T-helper 2 cell treated with Interferon-gamma antibody and Interleukin-4, amounts not matched to agents 5 μg/mL and 100 μg/mL, for 36 hours (primary cell): ENCODE measurements at regions not wholly inside any gene's neighbourhood (a gene's known extent, or its start where the extent isn't known, plus 50 kb on each side); places are given as distances from the start of the nearest gene placed in this dataset.

Source experiments
- DNase-seq: peaks from one replicate; pipeline ENCODE4 v3.0.0; 2021; ENCODE audit warnings: low spot score
- H3K27ac Mint-ChIP-seq: one replicate; pipeline ENCODE4 v1.8.0; 2021; ENCODE audit warnings: mild to moderate bottlenecking, mixed read lengths
- H3K27me3 Mint-ChIP-seq: one replicate; pipeline ENCODE4 v1.8.0; 2021; ENCODE audit warnings: low read depth, mixed read lengths
- H3K36me3 Mint-ChIP-seq: one replicate; pipeline ENCODE4 v1.8.0; 2021; ENCODE audit warnings: low read depth, mixed read lengths
- H3K4me1 Mint-ChIP-seq: one replicate; pipeline ENCODE4 v1.8.0; 2021; ENCODE audit warnings: low read depth, mixed read lengths
- H3K4me3 Mint-ChIP-seq: one replicate; pipeline ENCODE4 v1.8.0; 2022; ENCODE audit warnings: mild to moderate bottlenecking, moderate library complexity, mixed read lengths
- H3K9me3 Mint-ChIP-seq: one replicate; pipeline ENCODE4 v1.8.0; 2021; ENCODE audit warnings: mixed read lengths

DNA sequence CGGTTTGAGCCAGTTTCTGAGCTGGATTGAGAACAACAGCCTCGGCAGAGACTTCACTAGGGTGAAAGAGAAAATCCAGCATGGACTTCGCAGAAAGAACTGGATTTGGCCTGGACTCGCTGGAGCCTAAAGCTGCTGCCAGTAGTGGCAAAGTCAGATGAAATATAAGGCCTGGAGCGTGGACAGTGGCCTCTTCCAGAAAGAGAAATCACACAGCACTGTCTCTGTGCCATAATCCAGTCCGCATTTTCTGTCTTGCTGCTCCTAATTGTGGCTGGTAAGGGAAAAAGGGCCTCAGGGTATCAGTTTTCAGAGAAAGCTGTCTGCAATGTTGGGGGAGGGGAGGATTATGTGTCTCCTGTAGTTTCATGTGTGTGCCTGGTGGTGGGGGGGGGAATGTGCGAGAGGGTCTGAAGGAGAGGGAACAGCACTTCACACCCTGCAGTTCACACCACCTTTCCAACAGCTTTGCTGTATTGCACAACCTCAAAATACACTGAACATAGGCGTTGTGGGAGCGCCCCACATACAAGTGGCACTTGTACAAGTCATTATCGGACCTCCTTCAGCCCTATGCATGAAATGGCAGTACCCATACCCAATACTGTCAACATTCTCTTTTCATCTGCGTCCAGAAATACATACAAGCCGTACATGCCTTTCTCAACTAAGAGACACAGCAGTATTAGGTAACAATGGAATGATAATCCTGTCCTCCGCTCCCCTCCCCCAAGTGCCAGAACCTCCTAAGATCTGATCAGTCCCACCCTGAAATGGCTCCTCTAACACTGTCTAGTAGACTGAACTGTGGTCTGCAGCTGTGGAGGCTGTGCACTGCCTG is 107.5 kb upstream of the ATF7IP start:
- peak; percentile 88 for DNase-seq
- peak overlapping the region; percentile 60 for H3K4me3 Mint-ChIP-seq
- peaks cover 33% of the 10 kb centered on the region for H3K9me3 Mint-ChIP-seq
- H3K27ac Mint-ChIP-seq = peak overlapping the region; percentile 99
- H3K27me3 Mint-ChIP-seq = no peaks in the 10 kb centered on the region
- H3K36me3 Mint-ChIP-seq = peaks cover 30% of the 10 kb centered on the region
- H3K4me1 Mint-ChIP-seq = peaks cover 61% of the 10 kb centered on the region

DNA sequence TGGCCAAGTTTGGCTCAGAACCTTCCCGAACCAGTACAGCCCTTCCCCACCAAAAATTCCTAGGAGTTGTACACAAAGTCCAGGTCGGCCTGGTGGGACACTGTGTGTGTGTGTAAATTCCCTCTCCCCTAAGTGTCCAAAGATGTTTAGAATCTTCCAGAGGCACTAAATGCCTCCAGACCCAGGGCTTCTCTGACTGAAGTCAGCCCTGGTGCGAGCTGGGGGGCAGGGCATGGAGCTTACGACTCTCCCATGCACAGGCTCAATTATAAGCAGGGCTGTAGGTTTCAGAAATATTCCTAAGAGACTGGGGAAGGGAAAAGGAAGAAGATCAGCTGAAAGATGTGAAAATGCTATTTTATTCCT is 106.9 kb upstream of the ATF7IP start:
- peak overlapping the region; percentile 60 for H3K4me3 Mint-ChIP-seq
- H3K27me3 Mint-ChIP-seq = no peaks in the 10 kb centered on the region
- peaks cover 33% of the 10 kb centered on the region for H3K9me3 Mint-ChIP-seq
- peaks cover 30% of the 10 kb centered on the region for H3K36me3 Mint-ChIP-seq
- H3K4me1 Mint-ChIP-seq = peaks cover 60% of the 10 kb centered on the region
- peak overlapping the region; percentile 99 for H3K27ac Mint-ChIP-seq
- DNase-seq = no peak

DNA sequence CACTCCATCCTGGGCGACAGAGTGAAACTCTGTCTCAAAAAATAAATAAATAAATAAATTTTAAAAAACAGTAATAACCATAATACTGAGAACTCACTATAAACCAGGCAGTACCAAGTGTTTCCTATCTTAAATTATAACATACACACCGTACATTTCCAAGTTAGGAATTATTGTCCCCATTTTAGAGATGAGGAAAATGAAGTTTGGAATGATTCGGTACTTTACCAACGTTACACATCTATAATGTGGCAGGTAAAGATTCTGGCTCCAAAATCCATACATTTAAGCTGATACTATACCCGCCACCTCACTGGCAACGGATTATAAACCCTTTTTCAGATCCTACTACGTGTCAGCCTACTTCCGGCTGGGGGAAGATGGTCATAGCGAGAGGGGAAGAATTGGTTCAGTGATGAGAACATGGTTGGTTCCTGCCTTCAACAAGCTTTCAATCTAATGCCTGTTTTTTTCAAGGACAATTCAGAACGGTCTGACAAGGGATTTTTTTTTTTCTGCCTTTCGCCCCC is 105.9 kb upstream of the ATF7IP start:
- peak overlapping the region; percentile 52 for H3K27ac Mint-ChIP-seq
- H3K4me1 Mint-ChIP-seq = peaks cover 65% of the 10 kb centered on the region

GRCh38 chr12:14260011-14260993 is 105.2 kb upstream of the ATF7IP start:
- H3K27ac Mint-ChIP-seq = peak overlapping the region; percentile 52
- peaks cover 36% of the 10 kb centered on the region for H3K9me3 Mint-ChIP-seq
- H3K4me1 Mint-ChIP-seq = peaks cover 57% of the 10 kb centered on the region
- peaks cover 25% of the 10 kb centered on the region for H3K36me3 Mint-ChIP-seq
- DNase-seq = no peak
- H3K27me3 Mint-ChIP-seq = no peaks in the 10 kb centered on the region
- H3K4me3 Mint-ChIP-seq = no peak overlapping the region

More for the DNA sequence above, 105.9 kb upstream of the ATF7IP start:
- DNase-seq = no peak
- H3K4me3 Mint-ChIP-seq = no peak overlapping the region
- peaks cover 30% of the 10 kb centered on the region for H3K36me3 Mint-ChIP-seq
- H3K27me3 Mint-ChIP-seq = no peaks in the 10 kb centered on the region
- H3K9me3 Mint-ChIP-seq = peaks cover 41% of the 10 kb centered on the region

GRCh38 chr12:14261096-14261495 is 104.4 kb upstream of the ATF7IP start:
- Mint-ChIP-seq H3K4me1 (peaks cover 49% of the 10 kb centered on the region), H3K36me3 (peaks cover 22% of the 10 kb centered on the region), H3K27me3 (no peaks in the 10 kb centered on the region), H3K27ac (peak overlapping the region; percentile 52), H3K9me3 (peaks cover 36% of the 10 kb centered on the region), H3K4me3 (no peak overlapping the region)
- no peak for DNase-seq

GRCh38 chr12:14261861-14262260 is 103.6 kb upstream of the ATF7IP start:
- Mint-ChIP-seq H3K27ac (no peak overlapping the region), H3K4me1 (peaks cover 42% of the 10 kb centered on the region), H3K9me3 (peaks cover 36% of the 10 kb centered on the region), H3K36me3 (peaks cover 22% of the 10 kb centered on the region), H3K27me3 (no peaks in the 10 kb centered on the region), H3K4me3 (no peak overlapping the region)
- DNase-seq = no peak

DNA sequence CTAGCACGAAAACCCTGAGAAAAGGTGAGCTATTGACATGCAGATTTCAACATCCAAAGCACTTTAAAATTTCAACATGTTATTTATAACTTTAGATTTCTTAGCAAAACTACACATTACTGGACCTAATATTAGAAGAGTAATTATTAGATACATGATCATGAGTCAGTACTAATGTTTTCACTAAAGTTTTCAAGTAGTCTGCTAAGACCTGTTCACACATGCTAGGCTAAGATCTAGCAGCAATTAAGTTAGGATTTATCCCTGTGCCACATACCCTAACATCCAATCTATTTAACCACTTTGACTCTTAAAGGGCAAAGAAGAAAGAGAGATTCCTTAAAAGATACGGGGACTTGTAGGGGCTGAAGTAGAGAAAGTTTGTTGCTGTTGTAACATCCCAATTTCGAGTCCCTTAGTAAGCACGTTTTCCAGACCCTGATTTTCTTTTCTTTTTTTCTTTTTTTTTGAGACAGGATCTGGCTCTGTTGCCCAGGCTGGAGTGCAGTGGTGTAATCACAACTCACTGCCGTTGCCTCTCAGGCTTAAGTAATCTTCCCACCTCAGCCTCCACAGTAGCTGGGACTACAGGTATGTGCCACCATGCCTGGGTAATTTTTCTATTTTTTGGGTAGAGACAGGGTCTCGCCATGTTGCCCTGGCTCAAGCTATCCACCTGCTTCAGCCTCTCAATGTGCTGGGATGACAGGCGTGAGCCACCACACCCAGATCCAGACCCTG is 102.5 kb upstream of the ATF7IP start:
- no peak for DNase-seq
- Mint-ChIP-seq H3K27ac (no peak overlapping the region), H3K36me3 (peaks cover 17% of the 10 kb centered on the region), H3K9me3 (peaks cover 28% of the 10 kb centered on the region), H3K27me3 (no peaks in the 10 kb centered on the region), H3K4me1 (peaks cover 31% of the 10 kb centered on the region), H3K4me3 (no peak overlapping the region)

DNA sequence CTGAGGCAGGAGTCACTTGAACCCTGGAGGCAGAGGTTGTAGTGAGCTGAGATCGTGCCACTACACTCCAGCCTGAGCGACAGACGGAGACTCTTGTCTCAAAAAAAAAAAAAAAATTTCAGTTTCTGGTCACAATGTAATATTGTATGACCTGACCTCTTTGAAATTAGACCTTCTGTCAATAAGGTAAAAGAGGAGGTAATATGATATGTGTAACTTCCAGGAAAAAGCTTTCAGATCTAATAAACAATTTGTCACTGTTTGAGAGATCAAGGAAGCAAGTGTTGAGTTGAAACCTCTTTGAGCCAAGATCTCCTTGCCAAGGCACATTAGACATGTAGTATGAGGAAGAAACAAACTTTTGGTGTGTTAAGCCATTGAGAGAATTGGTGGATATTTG is 101.7 kb upstream of the ATF7IP start:
- Mint-ChIP-seq H3K27ac (peak overlapping the region; percentile 68), H3K36me3 (peaks cover 11% of the 10 kb centered on the region), H3K9me3 (peaks cover 20% of the 10 kb centered on the region), H3K27me3 (no peaks in the 10 kb centered on the region), H3K4me1 (peaks cover 23% of the 10 kb centered on the region), H3K4me3 (no peak overlapping the region)
- no peak for DNase-seq

DNA sequence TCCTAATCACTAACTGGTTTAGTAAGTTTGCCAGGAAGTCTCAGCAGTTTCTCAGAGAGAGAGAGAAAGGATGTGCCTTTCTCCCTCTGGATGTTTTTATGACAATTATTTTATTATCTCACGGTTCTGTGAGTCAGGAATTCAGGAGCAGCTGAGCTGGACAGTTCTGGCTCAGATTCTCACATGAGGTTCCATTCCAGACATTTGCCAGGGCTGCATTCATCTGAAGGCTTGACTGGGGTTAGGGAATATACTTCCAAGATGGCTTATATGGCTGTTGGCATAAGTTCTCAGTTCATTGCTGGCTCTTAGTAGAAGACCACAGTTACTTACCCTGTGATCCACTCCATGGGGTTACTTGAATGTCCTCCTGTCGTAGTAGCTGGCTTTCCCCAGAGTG is 101.2 kb upstream of the ATF7IP start:
- no peak overlapping the region for H3K27ac Mint-ChIP-seq
- H3K4me3 Mint-ChIP-seq = no peak overlapping the region
- peaks cover 18% of the 10 kb centered on the region for H3K9me3 Mint-ChIP-seq
- H3K4me1 Mint-ChIP-seq = peaks cover 22% of the 10 kb centered on the region
- DNase-seq = no peak
- peaks cover 9% of the 10 kb centered on the region for H3K36me3 Mint-ChIP-seq
- no peaks in the 10 kb centered on the region for H3K27me3 Mint-ChIP-seq

DNA sequence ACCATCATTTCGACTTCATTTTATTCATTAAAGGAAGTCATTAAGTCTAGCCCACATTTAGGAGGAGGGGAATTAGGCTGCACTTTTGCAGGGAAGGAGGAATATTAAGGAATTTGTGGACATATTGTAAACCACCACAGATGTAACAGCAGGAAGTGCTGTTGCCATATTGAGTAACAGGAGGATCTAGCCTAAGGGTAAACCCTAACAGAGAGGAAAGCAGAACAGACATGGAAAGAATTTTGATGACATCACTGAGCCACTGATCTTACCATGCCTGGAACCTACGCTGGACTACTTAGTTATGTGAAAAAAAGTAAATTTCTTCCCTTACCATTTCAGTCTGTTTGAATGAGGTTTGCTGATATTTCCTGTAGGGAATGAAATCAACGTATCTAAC is 100.7 kb upstream of the ATF7IP start:
- Mint-ChIP-seq H3K4me1 (peaks cover 20% of the 10 kb centered on the region), H3K4me3 (no peak overlapping the region), H3K36me3 (peaks cover 9% of the 10 kb centered on the region), H3K9me3 (peaks cover 21% of the 10 kb centered on the region), H3K27ac (no peak overlapping the region), H3K27me3 (no peaks in the 10 kb centered on the region)
- no peak for DNase-seq

DNA sequence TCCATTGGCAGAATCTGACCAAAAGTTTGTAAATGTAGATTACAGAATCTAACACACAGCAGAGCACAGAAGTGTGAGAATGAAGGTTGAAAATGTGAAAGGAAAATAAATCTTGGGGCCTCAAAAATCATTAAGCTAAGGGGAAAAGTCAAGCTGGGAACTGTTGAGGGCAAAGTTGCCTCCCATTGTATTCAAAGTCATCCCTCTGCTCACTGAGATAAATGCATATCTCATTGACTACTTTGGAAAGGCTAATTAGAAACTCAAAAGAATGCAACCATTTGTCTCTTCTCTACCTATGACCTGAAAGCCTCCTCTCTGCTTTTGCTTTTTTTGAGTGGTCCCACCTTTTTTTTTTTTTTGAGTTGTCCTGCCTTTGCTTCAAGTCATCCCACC is 97.4 kb upstream of the ATF7IP start:
- H3K4me1 Mint-ChIP-seq = peaks cover 11% of the 10 kb centered on the region
- no peaks in the 10 kb centered on the region for H3K27me3 Mint-ChIP-seq
- H3K36me3 Mint-ChIP-seq = peaks cover 14% of the 10 kb centered on the region
- H3K27ac Mint-ChIP-seq = no peak overlapping the region
- peaks cover 25% of the 10 kb centered on the region for H3K9me3 Mint-ChIP-seq
- H3K4me3 Mint-ChIP-seq = no peak overlapping the region
- DNase-seq = no peak

DNA sequence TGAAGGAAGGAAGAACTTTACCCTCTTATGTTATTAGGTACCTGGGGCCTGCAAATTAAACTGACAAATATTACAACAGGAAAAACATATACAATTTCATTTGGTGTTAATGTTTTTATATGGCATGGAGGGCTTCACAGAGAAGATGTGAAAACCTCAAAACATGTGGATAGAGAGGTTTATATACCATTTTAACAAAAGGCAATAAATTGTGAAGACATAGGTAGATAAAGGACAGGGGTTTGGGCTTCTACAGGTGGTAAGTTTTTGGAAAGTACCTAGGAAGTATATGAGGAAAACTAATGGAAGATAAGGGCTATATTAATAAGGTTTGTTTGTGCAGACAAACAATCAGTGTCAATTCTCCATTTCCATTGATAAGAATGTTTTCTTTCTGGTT is 95.1 kb upstream of the ATF7IP start:
- peaks cover 19% of the 10 kb centered on the region for H3K9me3 Mint-ChIP-seq
- H3K4me3 Mint-ChIP-seq = no peak overlapping the region
- no peaks in the 10 kb centered on the region for H3K27me3 Mint-ChIP-seq
- peaks cover 14% of the 10 kb centered on the region for H3K36me3 Mint-ChIP-seq
- H3K27ac Mint-ChIP-seq = no peak overlapping the region
- no peak for DNase-seq
- H3K4me1 Mint-ChIP-seq = peaks cover 10% of the 10 kb centered on the region
